ENCODE measurements at regions not wholly inside any gene's neighbourhood (a gene's known extent, or its start where the extent isn't known, plus 50 kb on each side); places are given as distances from the start of the nearest gene placed in this dataset.

- 0 out of 2 replicates have a peak, but pooled peaks cover 4% of the 10 kb centered on the region for H3K4me1 Mint-ChIP-seq
- ChIA-PET CTCF (interaction anchor here (1.1 to 1.2 kb wide), 2 partner anchors 128 to 187 kb away, joined by 3 read pairs; no protein-coding TSS in a partner anchor), POLR2A (no interaction called here)
- no peak overlapping the region for H3K4me3 Mint-ChIP-seq
- H3K27me3 Mint-ChIP-seq (ENCODE audit: low read depth): no peaks in the 10 kb centered on the region
- H3K9me3 Mint-ChIP-seq: no peaks in the 10 kb centered on the region
- TF ChIP-seq FOXP4 (CRISPR knock-in tag; IDR thresholded peaks at IDR 0.05) (no peak), ELF4 (CRISPR knock-in tag; IDR thresholded peaks at IDR 0.05; ENCODE audit: low read depth) (no peak), NR2C2 (CRISPR knock-in tag; IDR thresholded peaks at IDR 0.05) (no peak), SMAD3 (CRISPR knock-in tag; IDR thresholded peaks at IDR 0.05; ENCODE audit: borderline replicate concordance) (no peak), CDX4 (CRISPR knock-in tag; IDR thresholded peaks at IDR 0.05; ENCODE audit: borderline replicate concordance) (no peak), FOXJ3 (CRISPR knock-in tag; IDR thresholded peaks at IDR 0.05; ENCODE audit: borderline replicate concordance) (no peak)
- TF ChIP-seq, protein P1, sequence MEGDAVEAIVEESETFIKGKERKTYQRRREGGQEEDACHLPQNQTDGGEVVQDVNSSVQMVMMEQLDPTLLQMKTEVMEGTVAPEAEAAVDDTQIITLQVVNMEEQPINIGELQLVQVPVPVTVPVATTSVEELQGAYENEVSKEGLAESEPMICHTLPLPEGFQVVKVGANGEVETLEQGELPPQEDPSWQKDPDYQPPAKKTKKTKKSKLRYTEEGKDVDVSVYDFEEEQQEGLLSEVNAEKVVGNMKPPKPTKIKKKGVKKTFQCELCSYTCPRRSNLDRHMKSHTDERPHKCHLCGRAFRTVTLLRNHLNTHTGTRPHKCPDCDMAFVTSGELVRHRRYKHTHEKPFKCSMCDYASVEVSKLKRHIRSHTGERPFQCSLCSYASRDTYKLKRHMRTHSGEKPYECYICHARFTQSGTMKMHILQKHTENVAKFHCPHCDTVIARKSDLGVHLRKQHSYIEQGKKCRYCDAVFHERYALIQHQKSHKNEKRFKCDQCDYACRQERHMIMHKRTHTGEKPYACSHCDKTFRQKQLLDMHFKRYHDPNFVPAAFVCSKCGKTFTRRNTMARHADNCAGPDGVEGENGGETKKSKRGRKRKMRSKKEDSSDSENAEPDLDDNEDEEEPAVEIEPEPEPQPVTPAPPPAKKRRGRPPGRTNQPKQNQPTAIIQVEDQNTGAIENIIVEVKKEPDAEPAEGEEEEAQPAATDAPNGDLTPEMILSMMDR (IDR thresholded peaks at IDR 0.05): no peak
- DNase-seq (ENCODE audit: low spot score) (no peak), ATAC-seq (no peak)
- H3K36me3 Mint-ChIP-seq: no peaks in the 10 kb centered on the region
- no peak overlapping the region for H3K27ac Mint-ChIP-seq
These were observed 210.2 kb upstream of the PUM3 start for GRCh38 chr9:3054017-3054586.

DNA sequence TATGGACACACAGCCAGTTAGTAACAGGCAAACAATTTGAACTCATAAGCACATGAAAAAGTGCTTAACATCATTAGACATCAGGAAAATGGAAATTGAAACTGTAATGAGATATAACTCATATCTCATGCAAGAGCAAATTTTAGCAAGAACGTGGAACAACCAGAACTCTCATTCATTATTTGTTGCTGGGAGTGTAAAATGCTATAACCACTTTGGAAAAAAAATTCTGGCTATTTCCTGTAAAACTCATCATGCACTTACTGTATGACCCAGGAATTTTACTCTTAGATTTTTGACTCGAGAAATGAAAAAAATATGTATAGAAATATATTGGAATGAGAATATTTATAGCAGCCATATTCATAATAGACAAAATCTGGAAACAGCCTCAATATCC lies 205.7 kb upstream of the PUM3 start:
- ATAC-seq: no peak
- Mint-ChIP-seq H3K4me3 (no peak overlapping the region), H3K9me3 (no peaks in the 10 kb centered on the region), H3K36me3 (no peaks in the 10 kb centered on the region), H3K27ac (no peak overlapping the region), H3K4me1 (no peaks in the 10 kb centered on the region), H3K27me3 (ENCODE audit: low read depth) (no peaks in the 10 kb centered on the region)
- CTCF ChIA-PET: no interaction called here
- POLR2A ChIA-PET: no interaction called here
- no peak for TF ChIP-seq SMAD3 (CRISPR knock-in tag; IDR thresholded peaks at IDR 0.05; ENCODE audit: borderline replicate concordance)
- no peak for TF ChIP-seq ZBTB21 (CRISPR knock-in tag; IDR thresholded peaks at IDR 0.05; ENCODE audit: borderline replicate concordance)
- TF ChIP-seq, protein P2, sequence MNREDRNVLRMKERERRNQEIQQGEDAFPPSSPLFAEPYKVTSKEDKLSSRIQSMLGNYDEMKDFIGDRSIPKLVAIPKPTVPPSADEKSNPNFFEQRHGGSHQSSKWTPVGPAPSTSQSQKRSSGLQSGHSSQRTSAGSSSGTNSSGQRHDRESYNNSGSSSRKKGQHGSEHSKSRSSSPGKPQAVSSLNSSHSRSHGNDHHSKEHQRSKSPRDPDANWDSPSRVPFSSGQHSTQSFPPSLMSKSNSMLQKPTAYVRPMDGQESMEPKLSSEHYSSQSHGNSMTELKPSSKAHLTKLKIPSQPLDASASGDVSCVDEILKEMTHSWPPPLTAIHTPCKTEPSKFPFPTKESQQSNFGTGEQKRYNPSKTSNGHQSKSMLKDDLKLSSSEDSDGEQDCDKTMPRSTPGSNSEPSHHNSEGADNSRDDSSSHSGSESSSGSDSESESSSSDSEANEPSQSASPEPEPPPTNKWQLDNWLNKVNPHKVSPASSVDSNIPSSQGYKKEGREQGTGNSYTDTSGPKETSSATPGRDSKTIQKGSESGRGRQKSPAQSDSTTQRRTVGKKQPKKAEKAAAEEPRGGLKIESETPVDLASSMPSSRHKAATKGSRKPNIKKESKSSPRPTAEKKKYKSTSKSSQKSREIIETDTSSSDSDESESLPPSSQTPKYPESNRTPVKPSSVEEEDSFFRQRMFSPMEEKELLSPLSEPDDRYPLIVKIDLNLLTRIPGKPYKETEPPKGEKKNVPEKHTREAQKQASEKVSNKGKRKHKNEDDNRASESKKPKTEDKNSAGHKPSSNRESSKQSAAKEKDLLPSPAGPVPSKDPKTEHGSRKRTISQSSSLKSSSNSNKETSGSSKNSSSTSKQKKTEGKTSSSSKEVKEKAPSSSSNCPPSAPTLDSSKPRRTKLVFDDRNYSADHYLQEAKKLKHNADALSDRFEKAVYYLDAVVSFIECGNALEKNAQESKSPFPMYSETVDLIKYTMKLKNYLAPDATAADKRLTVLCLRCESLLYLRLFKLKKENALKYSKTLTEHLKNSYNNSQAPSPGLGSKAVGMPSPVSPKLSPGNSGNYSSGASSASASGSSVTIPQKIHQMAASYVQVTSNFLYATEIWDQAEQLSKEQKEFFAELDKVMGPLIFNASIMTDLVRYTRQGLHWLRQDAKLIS (CRISPR knock-in tag; IDR thresholded peaks at IDR 0.05; ENCODE audit: borderline replicate concordance): no peak
- no peak for TF ChIP-seq CBFB (CRISPR knock-in tag; IDR thresholded peaks at IDR 0.05; ENCODE audit: low read depth)
- no peak for TF ChIP-seq PRRX2 (CRISPR knock-in tag; IDR thresholded peaks at IDR 0.05)
- no peak for DNase-seq (ENCODE audit: low spot score)

GRCh38 chr9:3047912-3048311 lies 204.0 kb upstream of the PUM3 start:
- H3K27me3 Mint-ChIP-seq (ENCODE audit: low read depth): no peaks in the 10 kb centered on the region
- no peaks in the 10 kb centered on the region for H3K36me3 Mint-ChIP-seq
- DNase-seq (ENCODE audit: low spot score) (no peak), ATAC-seq (no peak)
- POLR2A ChIA-PET: no interaction called here
- no peak overlapping the region for H3K4me3 Mint-ChIP-seq
- H3K4me1 Mint-ChIP-seq: no peaks in the 10 kb centered on the region
- CTCF ChIA-PET: no interaction called here
- no peaks in the 10 kb centered on the region for H3K9me3 Mint-ChIP-seq
- no peak overlapping the region for H3K27ac Mint-ChIP-seq
- TF ChIP-seq ZNF121 (CRISPR knock-in tag; IDR thresholded peaks at IDR 0.05): no peak
- TF ChIP-seq TP53 (CRISPR knock-in tag; IDR thresholded peaks at IDR 0.05): no peak
- TF ChIP-seq NFATC4 (CRISPR knock-in tag; IDR thresholded peaks at IDR 0.05): no peak
- TF ChIP-seq ZMAT4 (CRISPR knock-in tag; IDR thresholded peaks at IDR 0.05): no peak
- TF ChIP-seq, protein P2 (CRISPR knock-in tag; IDR thresholded peaks at IDR 0.05; ENCODE audit: borderline replicate concordance): no peak
- TF ChIP-seq ZNF263 (CRISPR knock-in tag; IDR thresholded peaks at IDR 0.05; ENCODE audit: low read depth): no peak
- TF ChIP-seq FOXP1 (CRISPR knock-in tag; IDR thresholded peaks at IDR 0.05; ENCODE audit: borderline replicate concordance): no peak

All from WTC11 (cell line).